HCT116 (cell line): ENCODE measurements at regions not wholly inside any gene's neighbourhood (a gene's known extent, or its start where the extent isn't known, plus 50 kb on each side); places are given as distances from the start of the nearest gene placed in this dataset.

Experiments
- ATAC-seq: fragments of 200-7000 bp; cut with Tn5 transposase; 2 replicates; pipeline ENCODE4 v1.9.1; 2020; ENCODE audit warnings: mild to moderate bottlenecking, moderate library complexity
- BruUV-seq: library from RNA; stranded (reverse); fragments of 400-500 nt; replicated peaks from 2 replicates; lab custom pipeline; 2021; lab: Mats Ljungman, UMichigan
- CTCF ChIA-PET: fragments of 300-600 bp; sonication (Branson Sonifier 250); formaldehyde crosslinking; loops from one replicate; lab custom pipeline; 2021; ENCODE audit warnings: antibody characterized with exemption; lab: Charles Lee
- POLR2A ChIA-PET: fragments of 300-600, 350-600 bp; sonication (Branson Sonifier 250); formaldehyde crosslinking; loops from one replicate; lab custom pipeline; 2021; ENCODE audit warnings: antibody characterized with exemption; lab: Charles Lee
- RAD21 ChIA-PET, 2 experiments: fragments of 300-600 bp; sonication (Branson Sonifier 250); formaldehyde crosslinking; loops; one replicate each; lab custom pipeline; 2023; ENCODE audit warnings: low total read pairs in 2 of 2; ENCODE audit not compliant: uncharacterized antibody in 2 of 2, unreplicated experiment in 2 of 2, low non-redundant PET in 1 of 2; lab: Charles Lee
- DNase-seq: peaks from one replicate; pipeline ENCODE4 v3.0.0-alpha.2; 2010; ENCODE audit warnings: low read depth, low spot score
- H2AFZ ChIP-seq: fragments of 200-600 bp; shearing (Covaris generic), sonication (generic); 2 replicates; pipeline ENCODE4 v1.6.1; 2017; ENCODE audit warnings: low read depth, mixed run types, mixed read lengths, antibody characterized with exemption, low read length; ENCODE audit not compliant: poor library complexity, severe bottlenecking
- H3K27ac ChIP-seq: 2 replicates; pipeline ENCODE4 v1.5.1; 2012; ENCODE audit warnings: low read depth, low read length
- H3K27me3 ChIP-seq: fragments of 200-600 bp; sonication (generic); 2 replicates; pipeline ENCODE4 v1.6.1; 2016; ENCODE audit warnings: mixed run types, low read length, mixed read lengths; ENCODE audit not compliant: insufficient read depth
- H3K36me3 ChIP-seq, 2 experiments: fragments of 200-500 bp in 1 of 2; fragments of 200-600 bp in 1 of 2; sonication (Bioruptor generic) in 1 of 2; sonication (generic) in 1 of 2; 2 replicates each; pipeline versions ENCODE4 v1.5.1 to v1.6.1; 2014 to 2016; ENCODE audit warnings: low read length in 2 of 2, inconsistent platforms in 1 of 2, mixed read lengths in 1 of 2, mixed run types in 1 of 2; ENCODE audit not compliant: insufficient read depth in 2 of 2, control insufficient read depth in 1 of 2
- H3K4me1 ChIP-seq, 2 experiments: fragments of 200-600 bp in 1 of 2; sonication (generic) in 1 of 2; 2 replicates each; pipeline versions ENCODE4 v1.5.1 to v1.6.1; 2012 to 2017; ENCODE audit warnings: low read length in 2 of 2, inconsistent platforms in 1 of 2, mild to moderate bottlenecking in 1 of 2, mixed read lengths in 1 of 2, mixed run types in 1 of 2, moderate library complexity in 1 of 2; ENCODE audit not compliant: insufficient read depth in 2 of 2, control insufficient read depth in 1 of 2
- H3K4me2 ChIP-seq: fragments of 200-600 bp; sonication (generic); 2 replicates; pipeline ENCODE4 v1.6.1; 2017; ENCODE audit warnings: mixed run types, low read length, mixed read lengths
- H3K4me3 ChIP-seq, 2 experiments: fragments of 200-600 bp in 1 of 2; sonication (generic) in 1 of 2; replicated peaks in 1 of 2; 2 replicates each; pipeline ENCODE4 v1.5.1; 2011 to 2016; ENCODE audit warnings: low read length in 2 of 2, control low read depth in 1 of 2, low read depth in 1 of 2, mild to moderate bottlenecking in 1 of 2, mixed read lengths in 1 of 2, mixed run types in 1 of 2
- H3K79me2 ChIP-seq: fragments of 200-600 bp; sonication (generic); 2 replicates; pipeline ENCODE4 v1.6.1; 2017; ENCODE audit warnings: mild to moderate bottlenecking, mixed run types, low read length, moderate library complexity, mixed read lengths; ENCODE audit not compliant: insufficient read depth
- H3K9ac ChIP-seq: fragments of 200-600 bp; sonication (generic); 2 replicates; pipeline ENCODE4 v1.6.1; 2016; ENCODE audit warnings: low read length, mixed read lengths
- H3K9me2 ChIP-seq: fragments of 200-600 bp; sonication (generic), shearing (Covaris generic); 2 replicates; pipeline ENCODE4 v1.6.1; 2017; ENCODE audit warnings: mixed run types, mild to moderate bottlenecking, moderate library complexity; ENCODE audit not compliant: insufficient read depth
- H3K9me3 ChIP-seq, 2 experiments: fragments of 200-500 bp in 1 of 2; fragments of 200-600 bp in 1 of 2; sonication (Bioruptor generic) in 1 of 2; sonication (generic) in 1 of 2; 2 replicates each; pipeline ENCODE4 v1.6.1; 2014 to 2017; ENCODE audit warnings: low read length in 2 of 2, mixed read lengths in 2 of 2, inconsistent platforms in 1 of 2, low read depth in 1 of 2, mild to moderate bottlenecking in 1 of 2, mixed run types in 1 of 2, moderate library complexity in 1 of 2; ENCODE audit not compliant: control insufficient read depth in 1 of 2, insufficient read depth in 1 of 2
- H4K20me1 ChIP-seq: fragments of 200-600 bp; sonication (generic), shearing (Covaris generic); 2 replicates; pipeline ENCODE4 v1.6.1; 2017; ENCODE audit warnings: mixed run types, mild to moderate bottlenecking, moderate library complexity; ENCODE audit not compliant: insufficient read depth
- ATF3 ChIP-seq: IDR thresholded peaks from 2 replicates; pipeline ENCODE4 v1.6.1; 2012
- REST ChIP-seq: IDR thresholded peaks from 2 replicates; pipeline ENCODE4 v1.6.1; 2012; ENCODE audit warnings: low read depth
- intact Hi-C: fragments of 100-400 bp; cut with micrococcal nuclease; formaldehyde crosslinking; loops from 2 replicates; pipeline ENCODE4 v1.10.0; 2022

- CTCF ChIA-PET, result interaction anchor here (0.9 to 1.0 kb wide), 2 partner anchors 51 kb away, joined by 3 to 4 read pairs; no protein-coding TSS in a partner anchor
These were observed 94.2 kb downstream of the TMEM174 start for GRCh38 chr5:73266925-73267765.

More at GRCh38 chr5:73266925-73267765, 94.2 kb downstream of the TMEM174 start:
- no peak overlapping the region for H2AFZ ChIP-seq
- no peak overlapping the region for H3K4me3 ChIP-seq
- H3K4me2 ChIP-seq, result no peak overlapping the region
- ChIA-PET POLR2A (no interaction called here), RAD21 (no interaction called here)
- DNase-seq, result no peak
- H3K27ac ChIP-seq, result no peak overlapping the region
- no peaks in the 10 kb centered on the region for H3K79me2 ChIP-seq
- no peak for ATAC-seq
- H4K20me1 ChIP-seq, result no peaks in the 10 kb centered on the region
- H3K9ac ChIP-seq, result no peak overlapping the region
- H3K27me3 ChIP-seq, result no peaks in the 10 kb centered on the region
- H3K36me3 ChIP-seq, result no peaks in the 10 kb centered on the region
- H3K4me1 ChIP-seq, result no peaks in the 10 kb centered on the region
- intact Hi-C loops, result no loop called here
- no peaks in the 10 kb centered on the region for H3K9me2 ChIP-seq
- H3K9me3 ChIP-seq, result no peaks in the 10 kb centered on the region
- BruUV-seq, result no TSS peak
- TF ChIP-seq ATF3 (no peak), REST (no peak)
